IMR-90 (cell line): ENCODE measurements at regions not wholly inside any gene's neighbourhood (a gene's known extent, or its start where the extent isn't known, plus 50 kb on each side); places are given as distances from the start of the nearest gene placed in this dataset.
A peak's percentile ranks its signal among the peaks of the same experiment; 100 is the strongest.

ENCODE experiments used
- ATAC-seq: fragments of 200-7000 bp; cut with Tn5 transposase; 2 replicates; pipeline ENCODE4 v1.9.1; 2020; ENCODE audit warnings: low read depth, mild to moderate bottlenecking, moderate library complexity
- BruUV-seq: library from RNA; stranded (reverse); fragments of 400-500 nt; replicated peaks from 2 replicates; lab custom pipeline; 2021; lab: Mats Ljungman, UMichigan
- CTCF ChIA-PET: fragments of 300-600 bp; formaldehyde crosslinking; extraction: SDS; loops from one replicate; lab custom pipeline; 2021; ENCODE audit warnings: antibody characterized with exemption; lab: Yijun Ruan, JAX
- POLR2A ChIA-PET: fragments of 300-600 bp; sonication (Branson Sonifier 250); formaldehyde crosslinking; loops from one replicate; lab custom pipeline; 2022; ENCODE audit warnings: antibody characterized with exemption; ENCODE audit not compliant: unreplicated experiment; lab: Charles Lee
- DNase-seq: peaks from one replicate; pipeline ENCODE4 v3.0.0; 2013
- H2AFZ ChIP-seq: replicated peaks from 2 replicates; pipeline ENCODE3; 2013; ENCODE audit warnings: low read length, mild to moderate bottlenecking; ENCODE audit not compliant: poor library complexity
- H2AK5ac ChIP-seq: 2 replicates; pipeline ENCODE4 v1.6.1; 2013; ENCODE audit warnings: low read depth, low read length, inconsistent platforms
- H2AK9ac ChIP-seq: replicated peaks from 2 replicates; pipeline ENCODE3; 2013; ENCODE audit warnings: mild to moderate bottlenecking, low read depth, low read length, moderate library complexity; ENCODE audit not compliant: poor library complexity
- H2BK120ac ChIP-seq: 2 replicates; pipeline ENCODE4 v1.6.1; 2013; ENCODE audit warnings: low read depth, low read length, inconsistent platforms
- H2BK15ac ChIP-seq: 3 replicates; pipeline ENCODE4 v1.6.1; 2013; ENCODE audit warnings: low read depth, low read length, inconsistent platforms
- H2BK20ac ChIP-seq: 2 replicates; pipeline ENCODE4 v1.6.1; 2013; ENCODE audit warnings: low read depth, mild to moderate bottlenecking, inconsistent platforms, low read length, moderate library complexity
- H2BK5ac ChIP-seq: 2 replicates; pipeline ENCODE4 v1.6.1; 2013; ENCODE audit warnings: mild to moderate bottlenecking, low read depth, low read length, inconsistent platforms; ENCODE audit not compliant: poor library complexity, severe bottlenecking
- H3K14ac ChIP-seq: replicated peaks from 2 replicates; pipeline ENCODE4 v1.6.1; 2013; ENCODE audit warnings: low read depth, low read length, inconsistent platforms
- H3K18ac ChIP-seq: 2 replicates; pipeline ENCODE4 v1.6.1; 2013; ENCODE audit warnings: low read depth, low read length, control low read depth
- H3K23ac ChIP-seq: 2 replicates; pipeline ENCODE4 v1.6.1; 2013; ENCODE audit warnings: low read depth, low read length, inconsistent platforms
- H3K27ac ChIP-seq: 2 replicates; pipeline ENCODE4 v1.5.1; 2013; ENCODE audit warnings: mild to moderate bottlenecking, control low read depth, low read length; ENCODE audit not compliant: insufficient read depth
- H3K27me3 ChIP-seq: 2 replicates; pipeline ENCODE4 v1.6.1; 2013; ENCODE audit warnings: low read length; ENCODE audit not compliant: control insufficient read depth, insufficient read depth
- H3K36me3 ChIP-seq: 2 replicates; pipeline ENCODE4 v1.6.1; 2013; ENCODE audit warnings: low read length, mixed read lengths; ENCODE audit not compliant: control insufficient read depth, insufficient read depth
- H3K4ac ChIP-seq: 2 replicates; pipeline ENCODE4 v1.6.1; 2013; ENCODE audit warnings: low read depth, low read length, inconsistent platforms
- H3K4me1 ChIP-seq: 2 replicates; pipeline ENCODE4 v1.6.1; 2013; ENCODE audit warnings: low read length, mixed read lengths; ENCODE audit not compliant: control insufficient read depth, insufficient read depth
- H3K4me2 ChIP-seq: 2 replicates; pipeline ENCODE4 v1.6.1; 2013; ENCODE audit warnings: low read depth, mild to moderate bottlenecking, control low read depth, low read length, moderate library complexity
- H3K4me3 ChIP-seq: 2 replicates; pipeline ENCODE4 v1.5.1; 2013; ENCODE audit warnings: low read depth, mild to moderate bottlenecking, control low read depth, low read length, moderate library complexity; ENCODE audit not compliant: insufficient read depth
- H3K56ac ChIP-seq: 2 replicates; pipeline ENCODE4 v1.6.1; 2013; ENCODE audit warnings: low read length, inconsistent platforms; ENCODE audit not compliant: insufficient read depth; ENCODE audit errors: extremely low read depth
- H3K79me1 ChIP-seq, 2 experiments: 2 replicates each; pipeline ENCODE4 v1.6.1; 2013; ENCODE audit warnings: low read length in 2 of 2, inconsistent platforms in 1 of 2, low read depth in 1 of 2
- H3K9ac ChIP-seq: 2 replicates; pipeline ENCODE4 v1.6.1; 2013; ENCODE audit warnings: low read depth, low read length, control low read depth
- H3K9me1 ChIP-seq: 2 replicates; pipeline ENCODE4 v1.6.1; 2013; ENCODE audit warnings: low read length, inconsistent platforms; ENCODE audit not compliant: insufficient read depth
- H3K9me3 ChIP-seq: 2 replicates; pipeline ENCODE4 v1.6.1; 2013; ENCODE audit warnings: low read length; ENCODE audit not compliant: control insufficient read depth, insufficient read depth
- H4K20me1 ChIP-seq: 2 replicates; pipeline ENCODE4 v1.6.1; 2013; ENCODE audit warnings: low read length, inconsistent platforms; ENCODE audit not compliant: insufficient read depth
- H4K5ac ChIP-seq: 2 replicates; pipeline ENCODE4 v1.6.1; 2013; ENCODE audit warnings: mild to moderate bottlenecking, low read depth, low read length, control low read depth
- H4K8ac ChIP-seq, 2 experiments: 2 replicates each; pipeline ENCODE4 v1.6.1; 2013; ENCODE audit warnings: low read depth in 2 of 2, low read length in 2 of 2, control low read depth in 1 of 2, inconsistent platforms in 1 of 2
- H4K91ac ChIP-seq: 2 replicates; pipeline ENCODE4 v1.6.1; 2013; ENCODE audit warnings: low read depth, low read length, inconsistent platforms; ENCODE audit not compliant: insufficient read depth
- CEBPB ChIP-seq: IDR thresholded peaks from 2 replicates; pipeline ENCODE4 v1.6.1; 2012; ENCODE audit warnings: low read depth, low read length, improper control_type of control experiment
- WGBS, 2 experiments: methylation state at CpG; one replicate each; pipeline versions ENCODE4 v1.1.5 to v1.1.7; 2013; ENCODE audit warnings: missing lambda C conversion rate in 2 of 2; ENCODE audit not compliant: insufficient read length in 1 of 2; ENCODE audit errors: extremely low coverage in 2 of 2; 5-methylcytosine and 5-hydroxymethylcytosine counted together
- dilution Hi-C: fragments of 300-500 bp; cut with HindIII; formaldehyde crosslinking; loops from one replicate; pipeline ENCODE4 v1.14.3; 2018; ENCODE audit warnings: low sequenced_read_pairs; ENCODE audit not compliant: unreplicated experiment
- in situ Hi-C: fragments of 300-500 bp; cut with MboI; formaldehyde crosslinking; loops from 3 replicates; pipeline ENCODE4 v1.14.3; 2019; ENCODE audit warnings: low sequenced_read_pairs, inconsistent platforms, mixed read lengths
- intact Hi-C: fragments of 100-400 bp; cut with micrococcal nuclease; formaldehyde crosslinking; loops from 2 replicates; pipeline ENCODE4 v1.10.0; 2022
- TF ChIP-seq, protein P1 (sequence below): conservative IDR thresholded peaks from 2 replicates; pipeline ENCODE4 v1.5.1; 2012; ENCODE audit warnings: mild to moderate bottlenecking, low read depth, low read length, improper control_type of control experiment

- no peak overlapping the region for H2BK120ac ChIP-seq
- DNase-seq (no peak), ATAC-seq (no peak)
- H2BK20ac ChIP-seq: no peak overlapping the region
- H2BK15ac ChIP-seq: no peak overlapping the region
- no peaks in the 10 kb centered on the region; the same call in 1 of the 2 replicates for H4K20me1 ChIP-seq
- H3K4me2 ChIP-seq: no peak overlapping the region
- H3K4me3 ChIP-seq: no peak overlapping the region
- no peak overlapping the region for H3K23ac ChIP-seq
- no peaks in the 10 kb centered on the region; the same call in 1 of the 2 replicates for H3K9me3 ChIP-seq
- no peak overlapping the region for H3K4ac ChIP-seq
- dilution Hi-C loops: no loop called here
- BruUV-seq: no TSS peak
- H3K56ac ChIP-seq: no peak overlapping the region
- 44% methylated on average over 3 of the region's 4 CpGs; no CpG with 5 or more reads in 1 of the 2 experiments for WGBS, 2 experiments
- no peak overlapping the region for H2AK9ac ChIP-seq
- no peak overlapping the region for H3K27ac ChIP-seq
- no peak overlapping the region for H4K91ac ChIP-seq
- H2BK5ac ChIP-seq: no peak overlapping the region
- H3K18ac ChIP-seq: no peak overlapping the region
- intact Hi-C loops: no loop called here
- no peak overlapping the region for H3K14ac ChIP-seq
- H3K9ac ChIP-seq: no peak overlapping the region
- ChIA-PET CTCF (no interaction called here), POLR2A (no interaction called here)
- H4K8ac ChIP-seq: no peak overlapping the region
- H3K9me1 ChIP-seq: no peaks in the 10 kb centered on the region
- no peaks in the 10 kb centered on the region for H3K27me3 ChIP-seq
- H3K79me1 ChIP-seq: no peaks in the 10 kb centered on the region
- in situ Hi-C loops: no loop called here
- H2AFZ ChIP-seq: no peak overlapping the region
- H3K4me1 ChIP-seq: no peaks in the 10 kb centered on the region
- no peak overlapping the region for H4K5ac ChIP-seq
- no peaks in the 10 kb centered on the region for H3K36me3 ChIP-seq
- TF ChIP-seq, protein P1, sequence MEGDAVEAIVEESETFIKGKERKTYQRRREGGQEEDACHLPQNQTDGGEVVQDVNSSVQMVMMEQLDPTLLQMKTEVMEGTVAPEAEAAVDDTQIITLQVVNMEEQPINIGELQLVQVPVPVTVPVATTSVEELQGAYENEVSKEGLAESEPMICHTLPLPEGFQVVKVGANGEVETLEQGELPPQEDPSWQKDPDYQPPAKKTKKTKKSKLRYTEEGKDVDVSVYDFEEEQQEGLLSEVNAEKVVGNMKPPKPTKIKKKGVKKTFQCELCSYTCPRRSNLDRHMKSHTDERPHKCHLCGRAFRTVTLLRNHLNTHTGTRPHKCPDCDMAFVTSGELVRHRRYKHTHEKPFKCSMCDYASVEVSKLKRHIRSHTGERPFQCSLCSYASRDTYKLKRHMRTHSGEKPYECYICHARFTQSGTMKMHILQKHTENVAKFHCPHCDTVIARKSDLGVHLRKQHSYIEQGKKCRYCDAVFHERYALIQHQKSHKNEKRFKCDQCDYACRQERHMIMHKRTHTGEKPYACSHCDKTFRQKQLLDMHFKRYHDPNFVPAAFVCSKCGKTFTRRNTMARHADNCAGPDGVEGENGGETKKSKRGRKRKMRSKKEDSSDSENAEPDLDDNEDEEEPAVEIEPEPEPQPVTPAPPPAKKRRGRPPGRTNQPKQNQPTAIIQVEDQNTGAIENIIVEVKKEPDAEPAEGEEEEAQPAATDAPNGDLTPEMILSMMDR: no peak
- peak; percentile 91 for TF ChIP-seq CEBPB
- no peak overlapping the region for H2AK5ac ChIP-seq
These were observed 96.2 kb upstream of the SRSF6 start for GRCh38 chr20:43361526-43361925.
